Body of pancreas (tissue), 4 donors: ENCODE measurements at regions not wholly inside any gene's neighbourhood (a gene's known extent, or its start where the extent isn't known, plus 50 kb on each side); places are given as distances from the start of the nearest gene placed in this dataset.

Experiments
- ATAC-seq: fragments of 150-250 bp; one replicate; pipeline ENCODE4 v1.9.1; 2016
- DNase-seq, 4 donors: peaks; one replicate each; pipeline ENCODE4 v3.0.0-alpha.2; 2019
- H3K27ac ChIP-seq, 4 donors: fragments of 200-600 bp; sonication (generic); 1 replicate in 3 of 4; 2 replicates in 1 of 4; pipeline versions ENCODE4 v1.5.1 to v1.6.1; 2016 to 2019; ENCODE audit warnings: mild to moderate bottlenecking in 1 of 4, mixed read lengths in 1 of 4, moderate library complexity in 1 of 4
- H3K27me3 ChIP-seq, 2 donors: fragments of 200-600 bp; sonication (generic); one replicate each; pipeline ENCODE4 v1.6.0; 2016; ENCODE audit warnings: mild to moderate bottlenecking in 1 of 2
- H3K36me3 ChIP-seq, 2 donors: fragments of 200-600 bp; sonication (generic); replicated peaks in 1 of 2; 2 replicates each; pipeline ENCODE4 v1.5.1; 2016; ENCODE audit warnings: low read depth in 2 of 2; ENCODE audit not compliant: insufficient read depth in 1 of 2
- H3K4me1 ChIP-seq: fragments of 200-600 bp; sonication (generic); one replicate; pipeline ENCODE4 v1.6.0; 2016
- H3K4me3 ChIP-seq, 2 donors: fragments of 200-600 bp; sonication (generic); 1 replicate in 1 of 2; 2 replicates in 1 of 2; pipeline ENCODE4 v1.5.1; 2016 to 2019
- H3K9me3 ChIP-seq, 3 donors: fragments of 200-600 bp; sonication (generic); 1 replicate in 2 of 3; 2 replicates in 1 of 3; pipeline ENCODE4 v1.5.1; 2016
- CTCF ChIP-seq, 7 experiments: fragments of 450-650 bp in 4 of 7; fragments of 200-600 bp in 3 of 7; sonication (generic) in 3 of 7; IDR thresholded peaks; one replicate each; pipeline ENCODE4 v1.5.1; 2016 to 2019; ENCODE audit warnings: antibody characterized with exemption in 7 of 7
- POLR2A ChIP-seq, 3 donors: fragments of 450-650 bp; IDR thresholded peaks; one replicate each; pipeline ENCODE4 v1.6.1; 2016; ENCODE audit warnings: antibody characterized with exemption in 3 of 3, mild to moderate bottlenecking in 2 of 3
- WGBS, 2 donors: methylation state at CpG; one replicate each; pipeline ENCODE4 v1.1.5; 2017; 5-methylcytosine and 5-hydroxymethylcytosine counted together
- intact Hi-C: fragments of 100-400 bp; cut with DNase I; formaldehyde crosslinking; loops from one replicate; pipeline ENCODE4 v1.15.1; 2023

GRCh38 chr9:29038332-29038731, 1465.1 kb upstream of the C9orf72 start:
- Histone ChIP-seq H3K36me3 (no peaks in the 10 kb centered on the region), H3K9me3 (no peaks in the 10 kb centered on the region), H3K4me1 (no peaks in the 10 kb centered on the region), H3K4me3 (no peak overlapping the region), H3K27me3 (no peaks in the 10 kb centered on the region), H3K27ac (no peak overlapping the region)
- TF ChIP-seq POLR2A (IDR thresholded peaks at IDR 0.05) (no peak), CTCF (IDR thresholded peaks at IDR 0.05) (no peak)
- DNase-seq (no peak), ATAC-seq (no peak)
- intact Hi-C loops: no loop called here

DNA sequence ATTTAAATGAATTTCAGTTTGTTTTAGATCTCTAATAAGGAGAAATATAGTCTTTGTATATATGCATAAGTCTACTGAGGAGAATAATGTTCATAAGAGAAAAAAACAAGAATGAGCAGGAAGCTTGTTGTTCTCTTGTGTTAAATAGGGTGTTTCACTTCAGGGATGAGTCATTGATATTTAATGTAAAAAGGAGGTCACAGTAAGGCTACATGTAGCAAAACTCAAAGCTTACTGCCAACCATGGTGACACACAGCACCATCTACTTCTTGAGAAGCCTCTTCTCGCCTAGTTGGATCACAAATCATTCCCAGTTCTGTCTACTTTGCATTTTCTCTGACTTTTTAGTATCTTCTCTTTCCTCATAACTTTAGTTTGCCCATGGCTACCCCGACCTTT, 1466.0 kb upstream of the C9orf72 start:
- intact Hi-C loops: no loop called here
- Histone ChIP-seq H3K27me3 (no peaks in the 10 kb centered on the region), H3K27ac (no peak overlapping the region), H3K9me3 (no peaks in the 10 kb centered on the region), H3K4me1 (no peaks in the 10 kb centered on the region), H3K36me3 (no peaks in the 10 kb centered on the region), H3K4me3 (no peak overlapping the region)
- 48 to 49% methylated on average over 2 of the region's 2 CpGs for WGBS, 2 donors
- ATAC-seq: no peak
- no peak for TF ChIP-seq POLR2A (IDR thresholded peaks at IDR 0.05)
- no peak for DNase-seq

GRCh38 chr9:29043072-29043471, 1469.8 kb upstream of the C9orf72 start:
- no peaks in the 10 kb centered on the region for H3K27me3 ChIP-seq
- intact Hi-C loops: no loop called here
- 35 to 38% methylated on average over 1 of the region's 1 CpG for WGBS, 2 donors
- DNase-seq (no peak), ATAC-seq (no peak)
- H3K9me3 ChIP-seq: no peaks in the 10 kb centered on the region
- no peak overlapping the region for H3K27ac ChIP-seq
- H3K4me3 ChIP-seq: no peak overlapping the region
- TF ChIP-seq POLR2A (IDR thresholded peaks at IDR 0.05) (no peak), CTCF (IDR thresholded peaks at IDR 0.05) (no peak)
- H3K36me3 ChIP-seq: no peaks in the 10 kb centered on the region
- H3K4me1 ChIP-seq: no peaks in the 10 kb centered on the region

GRCh38 chr9:29044959-29045358, 1471.7 kb upstream of the C9orf72 start:
- TF ChIP-seq CTCF (IDR thresholded peaks at IDR 0.05): no peak
- no peak for TF ChIP-seq POLR2A (IDR thresholded peaks at IDR 0.05)
- no peaks in the 10 kb centered on the region for H3K4me1 ChIP-seq
- WGBS, 2 donors: 70 to 83% methylated on average over 2 of the region's 2 CpGs
- no peaks in the 10 kb centered on the region for H3K9me3 ChIP-seq
- H3K4me3 ChIP-seq: no peak overlapping the region
- no peaks in the 10 kb centered on the region for H3K27me3 ChIP-seq
- DNase-seq (no peak), ATAC-seq (no peak)
- H3K36me3 ChIP-seq: no peaks in the 10 kb centered on the region
- intact Hi-C loops: no loop called here
- H3K27ac ChIP-seq: no peak overlapping the region

DNA sequence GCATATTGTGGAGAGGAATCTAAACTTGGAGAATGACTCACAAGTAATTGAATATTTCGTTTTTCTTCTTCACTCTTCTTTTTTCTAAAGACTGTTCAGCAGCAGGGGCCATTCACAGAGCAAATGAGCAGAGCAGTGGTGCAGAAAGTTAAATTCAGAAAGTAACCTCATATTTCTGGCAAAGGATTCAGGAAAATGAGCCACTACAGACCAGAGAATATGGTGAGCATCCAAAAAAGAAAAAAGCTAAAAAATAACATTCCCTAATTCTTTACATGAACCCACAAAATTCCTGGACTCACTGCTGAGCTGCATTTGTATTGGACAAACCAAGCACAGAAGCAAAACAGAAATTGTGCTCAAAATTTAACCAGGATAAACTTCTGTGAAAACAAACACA, 1486.8 kb upstream of the C9orf72 start:
- ATAC-seq: no peak

More for the DNA sequence above, 1486.8 kb upstream of the C9orf72 start:
- no peaks in the 10 kb centered on the region for H3K9me3 ChIP-seq
- no peaks in the 10 kb centered on the region for H3K27me3 ChIP-seq
- no peak for DNase-seq
- 25 to 26% methylated on average over 1 of the region's 1 CpG for WGBS, 2 donors
- intact Hi-C loops: no loop called here
- H3K27ac ChIP-seq: no peak overlapping the region
- no peaks in the 10 kb centered on the region for H3K36me3 ChIP-seq
- no peak overlapping the region for H3K4me3 ChIP-seq
- TF ChIP-seq CTCF (IDR thresholded peaks at IDR 0.05) (no peak), POLR2A (IDR thresholded peaks at IDR 0.05) (no peak)
- H3K4me1 ChIP-seq: no peaks in the 10 kb centered on the region
